IPS-NIHi7 (cell line): ENCODE measurements at regions not wholly inside any gene's neighbourhood (a gene's known extent, or its start where the extent isn't known, plus 50 kb on each side); places are given as distances from the start of the nearest gene placed in this dataset.
"Not testable (repeated sequence)": the region's sequence is repeated elsewhere in the genome, so short reads cannot be mapped to it uniquely, and the experiment has no call there.

Source experiments
- DNase-seq: peaks from one replicate; pipeline ENCODE4 v3.0.0; 2012; ENCODE audit warnings: mixed read lengths; ENCODE audit errors: extremely low spot score

DNA sequence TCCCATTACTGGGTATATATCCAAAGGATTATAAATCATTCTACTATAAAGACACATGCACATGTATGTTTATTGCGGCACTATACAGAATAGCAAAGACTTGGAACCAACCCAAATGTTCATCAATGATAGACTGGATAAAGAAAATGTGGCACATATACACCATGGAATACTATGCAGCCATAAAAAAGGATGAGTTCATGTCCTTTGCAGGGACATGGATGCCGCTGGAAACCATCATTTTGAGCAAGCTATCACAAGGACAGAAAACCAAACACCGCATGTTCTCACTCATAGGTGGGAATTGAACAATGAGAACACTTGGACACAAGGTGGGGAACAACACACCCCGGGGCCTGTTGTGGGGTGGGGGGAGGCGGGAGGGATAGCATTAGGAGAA, 57.0 kb upstream of the NEUROD1 start:
- not testable (repeated sequence) for DNase-seq

DNA sequence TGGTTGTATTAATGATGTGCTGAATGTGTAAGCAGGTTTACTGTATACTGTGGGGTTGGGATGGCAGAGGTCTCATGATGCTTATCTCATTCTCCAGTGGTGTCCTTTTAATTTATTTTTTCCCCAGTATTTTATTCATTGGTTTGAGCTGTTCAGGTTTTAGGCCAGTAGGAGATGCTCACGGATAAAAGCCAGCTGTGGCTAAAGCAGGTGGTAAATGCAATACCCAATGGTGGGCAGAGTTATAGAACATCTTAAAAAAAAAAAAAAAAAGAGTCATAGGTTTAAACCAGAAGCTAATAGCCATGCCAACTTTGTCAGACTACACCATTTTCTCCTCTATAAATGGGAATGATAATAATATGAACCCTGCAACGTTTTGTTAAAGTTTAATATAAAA, 57.8 kb upstream of the NEUROD1 start:
- DNase-seq, result peak; percentile 30

- no peak for DNase-seq
These were observed 58.2 kb upstream of the NEUROD1 start for GRCh38 chr2:181738563-181738962.

GRCh38 chr2:181741756-181742155, 61.4 kb upstream of the NEUROD1 start:
- no peak for DNase-seq

GRCh38 chr2:181742361-181742760, 62.0 kb upstream of the NEUROD1 start:
- DNase-seq, result no peak

GRCh38 chr2:181742922-181743722, 62.8 kb upstream of the NEUROD1 start:
- DNase-seq, result peak; percentile 34

DNA sequence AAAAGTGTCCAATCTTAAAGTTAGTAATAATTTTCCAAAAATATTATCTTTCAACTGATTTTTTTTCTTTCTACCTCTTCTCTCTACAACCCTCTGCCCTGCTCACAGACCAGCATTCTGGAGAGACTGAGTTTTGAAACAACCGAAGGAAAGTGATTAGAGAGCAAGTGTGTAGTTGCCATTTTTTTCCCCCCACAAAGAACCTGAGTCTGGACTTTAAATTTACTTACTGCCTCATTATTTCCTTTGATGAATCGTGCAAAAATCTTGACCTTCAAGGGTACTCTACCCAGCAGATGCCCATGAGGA, 63.4 kb upstream of the NEUROD1 start:
- DNase-seq, result no peak

DNA sequence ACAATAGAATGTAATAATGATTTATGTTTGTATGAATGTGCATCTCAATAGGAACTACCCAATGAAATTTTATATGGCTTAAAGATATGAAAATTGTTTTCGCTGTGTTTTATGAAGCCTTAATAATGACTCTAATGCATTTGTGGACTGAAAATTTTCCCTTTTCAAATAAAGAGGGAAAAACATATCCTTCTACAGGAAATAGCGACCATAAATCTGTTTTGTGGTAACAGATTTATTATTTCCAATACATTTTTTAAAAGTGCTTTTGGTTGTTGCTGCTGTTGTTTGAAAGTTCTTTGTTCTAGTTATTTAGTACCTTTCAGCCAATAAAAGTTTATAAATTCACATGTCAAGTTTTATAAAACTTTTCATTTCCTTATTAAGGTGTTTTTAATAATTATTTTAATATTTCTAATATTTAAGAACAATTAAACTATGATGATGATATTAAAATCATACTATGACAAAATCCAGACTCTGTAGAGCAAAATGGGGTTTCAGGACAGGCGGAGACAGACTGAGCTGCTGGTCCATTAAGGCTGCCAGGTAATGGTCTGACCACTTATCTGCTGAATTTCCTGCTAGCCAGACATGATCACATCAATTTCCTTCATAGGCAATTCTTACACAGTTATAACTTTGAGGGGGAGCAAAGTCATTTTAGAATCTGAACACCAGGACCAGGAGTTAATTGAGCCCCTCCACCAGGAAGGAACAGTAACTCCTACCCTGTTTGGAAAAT, 65.7 kb upstream of the NEUROD1 start:
- no peak for DNase-seq

DNA sequence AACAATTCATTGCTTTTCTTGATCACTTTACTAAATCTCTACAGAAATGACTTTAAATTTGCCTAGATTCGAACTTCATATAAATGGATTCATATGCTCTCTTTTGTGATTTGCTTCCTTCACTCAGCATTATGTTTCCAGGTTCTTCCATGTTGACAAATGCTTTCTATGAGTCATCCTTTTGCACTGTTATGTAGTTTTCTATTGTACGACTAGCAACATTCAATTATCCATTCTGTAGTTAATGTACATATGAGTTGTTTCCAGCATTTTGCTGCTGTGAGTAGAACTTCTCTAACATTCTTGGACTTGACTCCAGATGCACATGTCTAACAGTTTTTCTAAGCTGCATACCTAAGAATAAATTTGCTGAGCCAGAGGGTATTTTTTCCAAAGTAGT, 66.5 kb upstream of the NEUROD1 start:
- DNase-seq, result no peak

GRCh38 chr2:181750305-181750704, 70.0 kb upstream of the NEUROD1 start:
- no peak for DNase-seq

GRCh38 chr2:181751266-181752030, 71.1 kb upstream of the NEUROD1 start:
- no peak for DNase-seq

DNA sequence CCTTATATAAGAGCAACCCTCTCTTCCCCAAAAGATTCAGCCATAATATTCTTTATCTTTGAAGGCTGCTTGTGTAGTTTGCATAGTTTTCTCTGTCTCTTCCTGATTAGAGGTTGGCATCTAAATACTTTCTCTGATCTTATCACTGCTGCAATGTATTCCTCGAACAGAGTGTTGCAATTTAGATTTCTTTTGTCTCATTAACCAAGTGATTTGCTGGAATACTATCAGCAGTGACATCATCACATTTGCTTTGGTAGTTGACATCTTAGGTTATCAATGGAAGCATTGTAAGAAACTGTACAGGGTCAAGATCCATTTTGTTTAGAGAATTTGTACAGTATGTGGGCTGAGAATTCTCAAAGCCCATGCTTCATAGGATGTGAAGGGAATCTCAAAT, 72.0 kb upstream of the NEUROD1 start:
- DNase-seq, result no peak

- no peak for DNase-seq
These were observed 73.4 kb upstream of the NEUROD1 start for GRCh38 chr2:181753686-181754085.

DNA sequence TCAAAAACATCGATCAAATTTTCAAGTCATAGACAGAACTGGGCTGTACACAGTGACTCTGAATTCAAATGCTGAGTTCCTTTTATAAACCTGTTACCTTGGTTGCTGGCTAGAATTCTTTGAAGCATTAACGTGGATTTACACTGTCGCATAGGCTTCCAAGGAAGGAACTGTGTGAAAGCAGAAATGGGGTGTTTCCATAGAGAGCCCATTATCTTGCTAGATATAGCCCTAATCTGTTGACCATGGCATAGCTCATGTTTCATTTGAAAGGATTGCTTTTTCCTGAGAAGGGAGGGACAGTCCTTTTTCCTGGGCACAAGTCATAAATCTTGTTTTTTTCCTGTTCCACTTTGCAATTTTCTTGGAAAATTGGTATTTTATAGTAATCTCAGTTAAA, 73.8 kb upstream of the NEUROD1 start:
- no peak for DNase-seq

GRCh38 chr2:181755181-181755580, 74.9 kb upstream of the NEUROD1 start:
- no peak for DNase-seq

GRCh38 chr2:181760521-181760920, 80.2 kb upstream of the NEUROD1 start:
- DNase-seq, result no peak

GRCh38 chr2:181761175-181761574, 80.9 kb upstream of the NEUROD1 start:
- DNase-seq, result no peak

GRCh38 chr2:181762000-181762399, 81.7 kb upstream of the NEUROD1 start:
- DNase-seq, result no peak

- DNase-seq, result no peak
These were observed 82.5 kb upstream of the NEUROD1 start for GRCh38 chr2:181762848-181763247.

- DNase-seq, result no peak
These were observed 83.1 kb upstream of the NEUROD1 start for GRCh38 chr2:181763423-181763822.

GRCh38 chr2:181764095-181764963, 84.0 kb upstream of the NEUROD1 start:
- DNase-seq, result no peak

DNA sequence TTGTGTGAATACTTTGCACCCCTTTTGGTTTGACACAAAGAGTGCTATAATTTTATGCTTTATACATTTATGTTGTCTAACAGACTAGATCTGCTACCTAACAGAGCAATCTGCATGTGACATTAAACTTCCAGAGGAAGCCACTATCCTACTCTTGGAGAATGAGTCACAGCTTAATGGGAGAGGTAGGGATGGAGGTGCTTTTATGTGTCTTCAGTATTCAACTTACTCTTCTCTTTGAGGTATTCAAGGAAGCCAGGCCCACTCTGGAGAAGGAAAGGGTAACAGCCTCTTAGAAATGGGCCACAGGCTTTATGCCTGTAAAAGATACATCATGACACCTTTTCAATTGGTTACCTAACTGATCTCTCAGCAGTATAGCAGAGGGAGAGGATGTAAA, 85.8 kb upstream of the NEUROD1 start:
- no peak for DNase-seq
